Calu3 (cell line): ENCODE measurements at regions not wholly inside any gene's neighbourhood (a gene's known extent, or its start where the extent isn't known, plus 50 kb on each side); places are given as distances from the start of the nearest gene placed in this dataset.

Source experiments
- BruUV-seq: library from RNA; stranded (reverse); fragments of 400-500 nt; replicated peaks from 2 replicates; lab custom pipeline; 2021; lab: Mats Ljungman, UMichigan
- CTCF ChIA-PET: fragments of 300-600 bp; sonication (Branson Sonifier 250); formaldehyde crosslinking; loops from one replicate; lab custom pipeline; 2022; ENCODE audit warnings: antibody characterized with exemption; lab: Charles Lee
- DNase-seq: peaks from one replicate; pipeline ENCODE4 v3.0.0; 2022
- H3K27ac Mint-ChIP-seq: one replicate; pipeline ENCODE4 v1.8.0; 2022; ENCODE audit warnings: mixed read lengths; ENCODE audit not compliant: unreplicated experiment
- H3K27me3 Mint-ChIP-seq: one replicate; pipeline ENCODE4 v1.8.0; 2022; ENCODE audit warnings: mixed read lengths; ENCODE audit not compliant: unreplicated experiment
- H3K36me3 Mint-ChIP-seq: one replicate; pipeline ENCODE4 v1.8.0; 2022; ENCODE audit warnings: mild to moderate bottlenecking, moderate library complexity, mixed read lengths; ENCODE audit not compliant: insufficient read depth, unreplicated experiment
- H3K4me1 Mint-ChIP-seq: one replicate; pipeline ENCODE4 v1.8.0; 2022; ENCODE audit warnings: mild to moderate bottlenecking, low read depth, mixed read lengths; ENCODE audit not compliant: unreplicated experiment
- H3K4me3 Mint-ChIP-seq: one replicate; pipeline ENCODE4 v1.8.0; 2022; ENCODE audit warnings: mild to moderate bottlenecking, low read depth, moderate library complexity, mixed read lengths; ENCODE audit not compliant: unreplicated experiment
- H3K9me3 Mint-ChIP-seq: one replicate; pipeline ENCODE4 v1.8.0; 2022; ENCODE audit warnings: low read depth, mixed read lengths; ENCODE audit not compliant: unreplicated experiment
- intact Hi-C: fragments of 100-400 bp; cut with micrococcal nuclease; formaldehyde crosslinking; loops from one replicate; pipeline ENCODE4 v1.10.0; 2022; ENCODE audit not compliant: unreplicated experiment
- TF ChIP-seq, protein P1 (sequence below): fragments of 200-600 bp; IDR thresholded peaks from one replicate; pipeline ENCODE4 v1.8.0; 2022; ENCODE audit warnings: antibody characterized with exemption; ENCODE audit not compliant: unreplicated experiment

DNA sequence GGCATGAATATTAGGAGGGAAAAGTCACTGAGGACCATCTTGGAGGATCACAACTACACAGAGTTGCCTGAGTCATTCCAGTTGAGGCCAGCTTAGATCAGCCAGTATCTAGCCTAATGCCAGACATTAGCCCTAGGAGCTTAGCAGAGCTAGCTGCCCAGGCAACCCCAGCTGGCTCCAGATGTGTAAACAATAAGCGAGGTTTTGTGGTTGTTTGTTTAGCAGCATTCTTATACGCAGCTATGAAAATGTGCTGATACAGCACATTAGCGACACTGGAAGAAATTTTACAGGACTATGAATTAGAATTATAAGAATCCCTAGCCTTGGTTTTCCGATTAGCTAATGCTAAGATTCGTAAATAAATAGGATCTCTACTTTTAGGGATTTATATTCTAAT is 59.3 kb downstream of the BTBD3 start:
- DNase-seq = no peak
- no TSS peak for BruUV-seq
- CTCF ChIA-PET = interaction anchor here (0.7 kb wide), 1 partner anchor 1736 kb away, joined by 3 read pairs; no protein-coding TSS in a partner anchor
- peaks cover 4% of the 10 kb centered on the region for H3K9me3 Mint-ChIP-seq
- H3K36me3 Mint-ChIP-seq = no peaks in the 10 kb centered on the region
- no peaks in the 10 kb centered on the region for H3K27me3 Mint-ChIP-seq
- no peak overlapping the region for H3K27ac Mint-ChIP-seq
- no peak overlapping the region for H3K4me3 Mint-ChIP-seq
- intact Hi-C loops = no loop called here
- TF ChIP-seq, protein P1, sequence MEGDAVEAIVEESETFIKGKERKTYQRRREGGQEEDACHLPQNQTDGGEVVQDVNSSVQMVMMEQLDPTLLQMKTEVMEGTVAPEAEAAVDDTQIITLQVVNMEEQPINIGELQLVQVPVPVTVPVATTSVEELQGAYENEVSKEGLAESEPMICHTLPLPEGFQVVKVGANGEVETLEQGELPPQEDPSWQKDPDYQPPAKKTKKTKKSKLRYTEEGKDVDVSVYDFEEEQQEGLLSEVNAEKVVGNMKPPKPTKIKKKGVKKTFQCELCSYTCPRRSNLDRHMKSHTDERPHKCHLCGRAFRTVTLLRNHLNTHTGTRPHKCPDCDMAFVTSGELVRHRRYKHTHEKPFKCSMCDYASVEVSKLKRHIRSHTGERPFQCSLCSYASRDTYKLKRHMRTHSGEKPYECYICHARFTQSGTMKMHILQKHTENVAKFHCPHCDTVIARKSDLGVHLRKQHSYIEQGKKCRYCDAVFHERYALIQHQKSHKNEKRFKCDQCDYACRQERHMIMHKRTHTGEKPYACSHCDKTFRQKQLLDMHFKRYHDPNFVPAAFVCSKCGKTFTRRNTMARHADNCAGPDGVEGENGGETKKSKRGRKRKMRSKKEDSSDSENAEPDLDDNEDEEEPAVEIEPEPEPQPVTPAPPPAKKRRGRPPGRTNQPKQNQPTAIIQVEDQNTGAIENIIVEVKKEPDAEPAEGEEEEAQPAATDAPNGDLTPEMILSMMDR = no peak
- H3K4me1 Mint-ChIP-seq = no peaks in the 10 kb centered on the region

DNA sequence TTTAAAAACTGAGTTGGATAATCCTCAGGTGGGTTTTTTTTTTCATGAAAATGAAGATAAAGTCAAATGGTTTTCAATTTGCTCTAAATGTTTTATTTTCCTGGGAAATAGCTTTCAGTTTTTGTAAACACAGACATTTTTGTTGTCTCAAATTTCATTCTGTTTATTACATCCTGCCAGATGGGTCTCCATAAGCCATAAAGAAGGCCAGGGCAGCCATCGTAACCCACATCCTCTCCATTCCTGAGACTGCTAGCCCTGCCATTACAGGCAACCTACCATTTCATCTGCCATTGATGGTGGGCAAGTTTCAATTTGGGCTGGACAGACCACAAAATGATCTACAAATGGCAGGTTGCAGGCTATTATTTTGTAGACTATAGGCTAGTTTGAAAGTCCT is 60.8 kb downstream of the BTBD3 start:
- H3K27ac Mint-ChIP-seq = no peak overlapping the region
- TF ChIP-seq, protein P1 = no peak
- CTCF ChIA-PET = no interaction called here

DNA sequence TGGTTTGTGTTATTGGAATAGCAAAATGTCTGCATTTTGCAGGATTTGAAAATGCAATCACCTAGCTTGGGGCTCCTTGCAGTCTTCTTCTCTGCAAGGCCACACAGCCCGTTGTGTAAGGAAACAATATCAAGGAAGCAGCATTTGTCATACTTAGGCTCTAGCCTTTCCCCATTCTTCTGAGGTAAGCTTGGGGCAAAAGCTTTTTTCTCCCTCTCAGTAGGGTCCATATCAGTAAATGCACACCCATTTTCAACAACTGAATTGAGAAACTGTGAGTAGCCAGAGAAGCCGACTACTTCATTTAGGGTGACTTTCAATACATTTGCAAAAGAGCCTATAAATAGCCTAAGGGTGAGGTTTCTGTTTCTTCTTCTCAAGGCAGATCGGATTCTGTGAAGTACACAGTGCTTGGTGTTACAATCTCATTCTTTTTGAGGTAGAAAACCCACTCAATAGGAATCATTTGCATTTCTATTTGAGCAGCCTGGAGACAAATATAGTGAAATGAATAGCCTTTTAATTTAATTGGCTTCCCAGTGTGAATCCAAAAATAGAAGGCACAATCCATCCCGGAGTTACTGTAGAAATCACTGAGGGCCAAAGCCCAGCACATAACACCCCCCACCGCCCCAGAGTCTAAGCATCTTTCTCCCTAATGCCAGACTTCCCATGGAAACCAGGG is 61.8 kb downstream of the BTBD3 start:
- no peaks in the 10 kb centered on the region for H3K27me3 Mint-ChIP-seq
- BruUV-seq = no TSS peak
- TF ChIP-seq, protein P1 = no peak
- no peak overlapping the region for H3K4me3 Mint-ChIP-seq
- no peaks in the 10 kb centered on the region for H3K4me1 Mint-ChIP-seq
- H3K9me3 Mint-ChIP-seq = no peaks in the 10 kb centered on the region
- H3K27ac Mint-ChIP-seq = no peak overlapping the region
- H3K36me3 Mint-ChIP-seq = no peaks in the 10 kb centered on the region
- DNase-seq = no peak
- intact Hi-C loops = no loop called here
- CTCF ChIA-PET = no interaction called here

More for the DNA sequence above, 60.8 kb downstream of the BTBD3 start:
- H3K4me1 Mint-ChIP-seq = no peaks in the 10 kb centered on the region
- H3K9me3 Mint-ChIP-seq = peaks cover 3% of the 10 kb centered on the region
- H3K27me3 Mint-ChIP-seq = no peaks in the 10 kb centered on the region
- intact Hi-C loops = no loop called here
- H3K36me3 Mint-ChIP-seq = no peaks in the 10 kb centered on the region
- no TSS peak for BruUV-seq
- no peak for DNase-seq
- no peak overlapping the region for H3K4me3 Mint-ChIP-seq

DNA sequence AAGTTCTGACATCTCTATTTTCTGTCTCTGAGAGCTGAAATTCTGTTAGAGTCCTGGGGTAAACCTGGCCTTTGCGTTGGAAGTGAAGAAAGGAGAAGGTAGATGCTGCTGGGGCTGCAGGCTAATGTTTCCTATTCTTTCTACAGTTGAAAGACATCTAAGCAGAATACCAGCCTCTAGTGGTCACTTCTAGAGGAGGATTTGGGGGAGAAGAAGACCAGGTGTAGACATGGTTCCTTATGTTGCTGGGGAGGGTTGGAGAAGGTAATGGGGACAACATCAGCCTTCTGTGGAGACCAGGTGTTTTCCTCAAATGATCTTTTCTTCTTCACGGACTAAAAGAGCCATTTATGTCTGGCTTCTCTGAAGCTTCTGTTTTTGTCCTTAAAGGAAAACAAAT is 62.6 kb downstream of the BTBD3 start:
- Mint-ChIP-seq H3K9me3 (no peaks in the 10 kb centered on the region), H3K36me3 (no peaks in the 10 kb centered on the region), H3K27ac (no peak overlapping the region), H3K4me3 (no peak overlapping the region), H3K4me1 (no peaks in the 10 kb centered on the region), H3K27me3 (no peaks in the 10 kb centered on the region)
- no TSS peak for BruUV-seq
- DNase-seq = no peak
- CTCF ChIA-PET = no interaction called here
- TF ChIP-seq, protein P1 = no peak
- intact Hi-C loops = no loop called here
